HT-29 (cell line): ENCODE measurements at regions not wholly inside any gene's neighbourhood (a gene's known extent, or its start where the extent isn't known, plus 50 kb on each side); places are given as distances from the start of the nearest gene placed in this dataset.

ENCODE experiments used
- DNase-seq: peaks from one replicate; pipeline ENCODE4 v3.0.0-alpha.2; 2015; ENCODE audit warnings: low spot score

DNA sequence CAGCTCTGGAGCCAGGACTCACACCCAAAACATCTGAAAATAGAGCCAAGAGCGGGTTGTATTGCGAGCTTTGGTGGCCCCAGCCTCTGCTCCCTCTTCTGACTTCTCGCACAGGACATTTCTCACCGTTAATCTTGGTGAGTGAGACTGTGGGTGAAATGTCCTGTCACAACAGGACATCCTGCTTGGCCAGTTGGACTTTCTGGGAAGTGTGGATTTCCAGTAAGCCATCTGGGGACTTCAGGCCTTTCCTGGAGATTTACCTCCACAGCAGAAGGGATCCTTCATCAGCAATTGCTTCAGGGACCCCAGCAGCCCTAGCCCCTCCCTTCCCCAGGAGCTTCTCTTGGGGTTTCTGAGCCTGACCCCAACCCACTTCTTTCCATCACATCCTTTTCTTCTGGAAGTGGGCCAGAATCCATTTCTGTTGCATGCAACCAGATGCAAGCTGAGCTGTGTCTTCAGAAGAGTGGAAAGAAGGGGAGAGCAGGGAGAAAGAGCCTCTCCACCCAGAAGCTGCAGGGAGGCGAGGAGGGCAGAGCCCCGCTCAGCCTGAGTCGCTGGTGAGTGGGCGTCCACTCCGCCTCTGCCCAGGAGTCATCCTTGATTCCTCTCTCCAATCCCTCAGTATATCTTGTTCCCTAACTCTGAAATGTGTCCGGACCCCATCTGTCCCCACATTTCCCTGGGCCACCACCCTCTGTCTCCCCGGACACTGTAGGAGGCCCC, 50.3 kb upstream of the GADD45G start:
- DNase-seq: no peak

DNA sequence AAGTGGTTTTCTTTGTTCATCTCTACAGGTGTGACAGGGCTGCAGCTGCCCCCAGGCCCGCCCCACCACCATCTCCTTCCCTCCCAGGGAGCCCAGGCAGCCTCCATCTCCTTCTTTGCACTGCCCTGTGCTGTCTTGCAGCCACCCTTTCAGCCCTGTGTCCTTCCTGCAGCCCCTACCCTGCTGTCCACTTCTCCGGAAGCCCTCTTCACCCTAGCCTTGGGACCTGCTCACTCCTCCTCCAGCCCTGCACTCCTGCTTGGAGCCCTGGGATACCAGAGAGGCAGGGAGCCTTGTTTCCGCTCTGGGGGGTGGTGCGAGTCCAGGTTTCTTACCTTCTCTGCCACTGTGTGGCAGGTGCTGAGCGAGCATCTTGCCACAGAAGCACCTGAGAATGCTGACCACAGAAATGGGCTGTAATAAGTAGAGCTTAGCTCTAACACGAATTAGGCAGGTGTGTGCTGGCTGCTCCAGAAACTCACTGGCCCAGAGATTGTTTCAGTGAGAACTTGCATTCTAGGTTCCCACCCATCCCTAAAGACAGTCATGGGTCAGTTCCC, 51.3 kb upstream of the GADD45G start:
- DNase-seq: no peak

GRCh38 chr9:89550346-89550927, 52.5 kb upstream of the SEMA4D start:
- DNase-seq: no peak

- DNase-seq: peak; percentile 85
Measured at GRCh38 chr9:89549031-89549644, 51.2 kb upstream of the SEMA4D start.

- no peak for DNase-seq
Measured at GRCh38 chr9:89548071-89548638, 50.2 kb upstream of the SEMA4D start.
